Ovary (tissue), 3 donors: ENCODE measurements at regions not wholly inside any gene's neighbourhood (a gene's known extent, or its start where the extent isn't known, plus 50 kb on each side); places are given as distances from the start of the nearest gene placed in this dataset.

Experiments used
- CTCF ChIP-seq, 3 donors: fragments of 450-650 bp in 2 of 3; fragments of 200-600 bp in 1 of 3; IDR thresholded peaks; one replicate each; pipeline versions ENCODE4 v1.5.1 to v1.8.0; 2016 to 2022; ENCODE audit warnings: antibody characterized with exemption in 3 of 3, mild to moderate bottlenecking in 1 of 3
- EP300 ChIP-seq: sonication (generic); formaldehyde crosslinking; IDR thresholded peaks from one replicate; pipeline ENCODE4 v1.6.1; 2017; ENCODE audit warnings: antibody characterized with exemption
- POLR2A ChIP-seq: fragments of 450-650 bp; IDR thresholded peaks from one replicate; pipeline ENCODE4 v1.6.1; 2017; ENCODE audit warnings: antibody characterized with exemption, mild to moderate bottlenecking, moderate library complexity
- donor health status: DM: no; HTN: no; CAD: no.

- TF ChIP-seq EP300 (no peak), CTCF (IDR thresholded peaks at IDR 0.05) (no peak), POLR2A (no peak)
Measured at GRCh38 chr3:144840866-144841265, 869.2 kb downstream of the DIPK2A start.
